ENCODE measurements at regions not wholly inside any gene's neighbourhood (a gene's known extent, or its start where the extent isn't known, plus 50 kb on each side); places are given as distances from the start of the nearest gene placed in this dataset.
"Not testable (repeated sequence)": the region's sequence is repeated elsewhere in the genome, so short reads cannot be mapped to it uniquely, and the experiment has no call there.

- no peak for DNase-seq
Observed at GRCh38 chr18:37874721-37875120, 309.1 kb upstream of the CELF4 start.

- no peak for DNase-seq
Observed at GRCh38 chr18:37873416-37873815, 307.8 kb upstream of the CELF4 start.

DNA sequence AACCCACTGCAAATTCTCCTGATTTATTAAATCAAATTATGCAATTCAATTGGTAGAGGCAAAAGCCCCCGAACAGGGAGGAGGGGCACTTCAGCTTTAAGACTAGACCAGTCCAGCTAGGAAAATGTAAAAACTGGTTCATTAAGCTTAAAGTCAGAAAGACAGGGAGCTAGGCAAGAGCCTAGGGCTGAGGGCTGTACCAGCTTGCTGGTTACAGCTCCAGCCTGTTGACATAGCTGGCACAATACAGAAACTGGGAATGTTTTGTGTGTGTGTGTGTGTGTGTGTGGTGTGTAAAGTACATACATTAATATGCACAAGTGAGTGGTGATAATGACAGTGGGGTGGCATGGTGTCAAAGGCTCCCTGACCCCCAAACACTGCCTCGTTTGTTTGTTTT lies 307.0 kb upstream of the CELF4 start:
- no peak for DNase-seq

DNA sequence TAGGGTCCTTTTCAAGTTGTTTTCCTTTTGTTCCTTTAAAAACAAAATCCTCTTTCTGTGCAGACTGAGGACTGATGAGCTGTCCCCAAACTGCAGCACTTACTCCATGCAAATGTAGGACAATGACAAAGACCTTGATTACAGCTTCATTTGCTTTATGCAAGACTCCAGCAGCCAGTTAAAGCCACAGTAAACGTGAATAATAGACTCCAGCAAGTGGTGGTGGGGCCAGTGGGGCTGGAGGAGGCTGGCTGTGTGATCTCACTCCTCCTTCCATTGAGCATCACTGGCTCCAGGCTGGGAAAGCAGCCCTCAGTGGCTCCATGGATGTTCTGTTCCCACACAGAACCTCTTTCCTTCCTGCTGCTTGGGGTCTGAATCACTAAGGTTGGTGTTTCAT lies 306.0 kb upstream of the CELF4 start:
- no peak for DNase-seq

DNA sequence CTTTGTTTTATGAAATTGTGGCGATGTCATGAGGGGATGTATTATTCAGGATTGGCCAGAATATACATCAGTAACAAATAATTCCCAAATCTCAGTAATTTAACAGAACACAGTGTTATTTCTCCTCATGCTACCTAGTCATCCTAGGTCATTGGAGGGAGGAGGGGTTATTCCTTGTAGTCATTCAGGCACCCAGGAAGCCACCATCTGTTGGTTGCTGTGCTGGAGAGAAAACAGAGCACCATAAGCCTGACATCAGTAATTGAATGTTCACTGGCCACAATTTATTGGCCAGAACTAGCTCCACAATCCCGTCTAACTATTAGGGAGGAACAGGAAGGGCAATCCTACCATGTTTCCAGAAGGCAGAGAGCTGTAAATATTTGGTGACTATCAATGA lies 303.5 kb upstream of the CELF4 start:
- DNase-seq = no peak

DNA sequence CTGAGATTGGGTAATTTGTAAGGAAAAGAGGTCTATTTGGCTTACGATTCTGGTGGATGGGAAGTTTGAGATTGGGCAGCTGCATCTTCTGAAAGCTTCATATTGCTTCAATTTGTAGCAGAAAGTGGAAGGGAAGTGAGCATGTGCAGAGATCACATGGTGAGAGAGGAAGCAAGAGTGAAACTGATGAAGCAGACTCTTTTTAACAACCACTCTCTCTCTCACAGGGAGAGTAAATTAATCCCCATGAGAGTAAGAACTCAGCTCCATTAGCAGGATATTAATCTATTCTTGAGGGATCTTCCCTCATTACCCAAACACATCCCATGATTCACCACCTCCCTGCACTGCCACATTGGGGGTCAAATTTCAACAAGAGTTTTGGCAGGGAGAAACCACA lies 298.5 kb upstream of the CELF4 start:
- DNase-seq = no peak

GRCh38 chr18:37861981-37862380 lies 296.4 kb upstream of the CELF4 start:
- no peak for DNase-seq

GRCh38 chr18:37854396-37854795 lies 288.8 kb upstream of the CELF4 start:
- DNase-seq = no peak

- DNase-seq = no peak
Observed at GRCh38 chr18:37853706-37854105, 288.1 kb upstream of the CELF4 start.

DNA sequence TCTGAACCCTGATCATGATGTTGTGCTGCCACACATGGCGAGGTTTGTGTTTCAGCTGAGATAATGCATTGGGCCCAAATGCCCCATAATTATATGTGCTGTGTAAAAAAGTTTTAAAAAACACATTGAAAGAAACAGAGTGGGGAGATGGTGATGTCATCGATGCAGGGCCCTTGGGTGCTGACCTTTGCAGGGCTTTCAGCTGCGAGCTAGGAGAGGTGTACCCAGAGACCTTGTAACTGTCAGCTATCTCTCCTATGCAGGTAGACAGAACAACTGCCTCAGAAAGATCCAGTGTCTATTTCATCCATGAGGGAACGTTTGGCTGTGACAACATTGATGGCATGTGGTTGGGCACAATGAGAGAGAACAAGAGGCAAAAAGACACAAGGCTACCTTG lies 286.9 kb upstream of the CELF4 start:
- no peak for DNase-seq

DNA sequence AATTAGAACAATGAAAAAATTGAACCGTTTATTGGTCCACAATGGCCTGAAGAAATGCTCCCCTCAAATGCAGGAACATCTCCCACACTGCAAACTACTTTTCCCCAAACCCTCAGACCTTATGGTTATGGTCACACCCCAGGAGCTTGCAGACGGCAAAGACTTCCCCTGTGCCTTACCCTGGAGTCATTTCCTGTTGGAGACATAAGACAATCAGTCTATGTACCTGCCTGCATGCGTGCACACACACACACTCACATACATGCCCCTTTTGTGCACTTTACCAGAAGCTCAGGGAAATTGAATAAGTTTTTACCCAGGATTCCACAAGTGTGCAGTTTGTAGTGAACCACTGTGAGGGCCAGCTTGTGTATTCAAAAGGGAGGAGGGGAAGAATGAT lies 281.9 kb upstream of the CELF4 start:
- DNase-seq = no peak

GRCh38 chr18:37846996-37847395 lies 281.4 kb upstream of the CELF4 start:
- DNase-seq = no peak

- no peak for DNase-seq
Observed at GRCh38 chr18:37845498-37845897, 279.9 kb upstream of the CELF4 start.

DNA sequence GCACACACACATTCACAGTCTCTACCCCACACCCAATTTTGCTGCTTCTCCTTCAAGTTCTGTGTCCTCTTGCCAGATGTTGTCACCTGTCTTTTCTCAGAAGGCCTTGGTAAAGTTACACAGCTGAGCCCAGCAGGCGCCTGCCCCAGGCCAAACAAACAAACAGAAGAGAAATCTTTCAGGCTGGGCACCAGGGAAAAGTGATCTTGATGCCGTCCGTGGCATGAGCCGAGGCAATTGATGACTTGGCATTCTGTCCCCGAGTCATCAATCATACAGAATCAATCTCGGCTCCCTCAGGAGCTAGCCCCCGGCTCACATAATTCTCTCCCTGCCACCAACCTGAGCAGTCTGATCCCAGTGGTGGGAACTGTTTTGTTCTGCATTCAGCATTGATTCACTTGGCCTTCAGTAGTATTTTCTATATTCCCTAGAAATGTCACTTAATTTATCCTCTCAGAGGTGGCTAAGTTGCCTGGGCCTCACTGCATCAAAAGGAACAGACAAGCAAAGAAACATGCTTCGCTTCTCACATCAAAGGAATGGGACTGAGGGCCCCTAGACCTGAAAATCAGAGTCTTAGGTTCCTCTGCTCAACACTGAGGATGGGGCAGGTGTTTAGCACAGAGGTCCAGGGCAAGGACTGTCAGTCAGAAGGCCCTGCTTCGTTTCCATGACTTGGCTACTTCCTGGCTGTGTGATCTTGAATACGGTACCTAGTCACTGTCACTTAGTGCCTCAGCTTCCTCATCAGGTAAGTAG lies 278.8 kb upstream of the CELF4 start:
- no peak for DNase-seq

DNA sequence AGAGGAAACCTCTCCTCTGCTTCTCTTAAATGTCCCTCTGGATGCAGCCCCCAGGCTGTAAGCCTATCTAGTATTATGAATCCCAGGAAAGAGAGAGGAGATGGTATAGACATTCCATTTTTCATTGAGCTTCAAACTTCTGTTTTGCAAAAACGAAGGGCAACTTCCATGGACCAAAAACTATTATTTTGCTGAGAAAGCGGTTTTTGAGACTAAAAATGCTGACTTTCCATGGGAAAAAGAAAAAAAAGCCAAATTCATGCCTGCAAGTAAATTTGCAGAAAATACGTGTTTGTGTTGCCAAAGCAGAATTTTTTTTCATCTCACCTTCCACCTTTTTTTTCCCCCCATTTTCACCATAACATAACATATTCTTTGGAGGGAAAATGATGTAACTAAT lies 272.5 kb upstream of the CELF4 start:
- DNase-seq = no peak

DNA sequence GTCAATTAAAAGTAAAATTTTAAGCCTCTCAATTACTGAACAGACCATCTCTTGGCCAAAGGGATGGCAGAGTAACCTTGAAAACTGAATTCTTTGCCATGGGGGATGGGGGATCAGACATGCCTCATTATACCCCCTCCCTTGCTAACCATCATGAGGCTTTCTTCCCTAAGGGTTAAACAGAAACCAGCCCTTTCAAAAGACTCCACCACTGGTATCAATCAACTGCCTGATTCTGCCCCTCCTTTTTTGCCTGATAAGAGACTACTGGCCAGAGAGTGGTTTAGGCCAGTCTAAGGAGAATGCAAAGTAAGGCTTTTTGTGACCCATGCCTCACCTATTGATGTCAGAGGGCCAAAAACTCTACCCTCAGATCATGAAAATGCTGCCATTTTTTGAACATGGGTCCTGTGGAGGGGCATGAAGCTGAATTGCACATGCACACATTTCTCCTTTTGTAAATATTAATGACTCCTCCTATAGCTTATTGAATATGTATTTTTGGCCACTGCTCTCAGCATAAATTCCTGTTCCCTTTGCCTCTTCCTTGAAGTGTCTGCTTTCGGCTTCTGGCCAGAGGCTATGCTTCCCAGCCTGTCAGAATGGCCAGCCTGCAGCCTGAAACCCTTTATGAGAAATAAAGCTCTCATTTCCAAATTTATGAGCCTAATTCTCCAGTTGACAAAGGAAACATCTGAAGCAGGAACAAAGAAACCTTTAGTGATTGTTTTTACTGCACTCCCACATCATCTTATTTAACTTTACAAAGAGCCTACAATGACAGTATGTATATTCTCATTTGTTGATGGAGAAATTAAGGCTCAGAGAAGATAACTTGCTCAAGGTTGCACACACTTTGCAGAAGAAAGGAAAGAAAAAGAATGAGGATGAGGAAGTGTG lies 270.7 kb upstream of the CELF4 start:
- DNase-seq = no peak

- not testable (repeated sequence) for DNase-seq
Observed at GRCh38 chr18:37832010-37832695, 266.6 kb upstream of the CELF4 start.

DNA sequence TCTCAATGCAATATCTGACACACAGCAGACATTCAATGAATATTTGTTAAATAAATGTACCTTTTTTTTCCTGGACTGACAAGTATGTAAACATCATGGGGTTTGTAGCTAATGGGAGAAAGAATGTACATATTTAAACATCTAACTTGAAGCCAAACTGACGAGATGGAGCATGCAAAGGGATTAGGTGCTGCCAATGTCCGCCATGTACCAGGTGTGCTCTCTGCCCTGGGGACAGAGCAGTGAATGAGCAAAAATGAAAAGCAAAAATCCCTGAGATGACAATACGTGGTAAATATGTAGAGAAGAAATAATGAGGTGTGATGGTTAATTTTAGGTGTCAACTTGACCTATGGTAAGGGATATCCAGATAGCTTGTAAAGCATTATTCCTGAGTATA lies 247.4 kb upstream of the CELF4 start:
- no peak for DNase-seq

- no peak for DNase-seq
Observed at GRCh38 chr18:37805773-37806404, 240.3 kb upstream of the CELF4 start.

GRCh38 chr18:37796823-37797349 lies 231.3 kb upstream of the CELF4 start:
- DNase-seq = no peak

DNA sequence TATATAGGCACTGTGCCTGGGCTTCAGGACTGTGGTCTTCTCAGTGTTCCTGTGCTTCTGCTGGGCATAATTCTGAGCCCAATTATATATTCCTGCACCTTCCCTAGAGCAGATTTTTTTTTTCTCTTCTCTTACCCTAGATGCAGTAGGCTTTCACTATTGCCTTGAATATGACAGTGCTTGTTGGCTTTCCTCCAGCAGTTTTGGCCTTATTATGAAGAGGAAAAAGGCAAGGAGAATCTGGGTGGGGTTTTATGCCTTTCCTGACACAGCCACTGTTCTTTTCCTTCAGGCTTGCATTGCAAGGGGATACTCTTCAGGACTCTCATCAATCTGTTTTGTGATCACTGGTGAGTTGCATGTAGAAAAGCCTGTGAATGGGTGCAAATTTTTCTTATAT lies 221.9 kb upstream of the CELF4 start:
- no peak for DNase-seq

DNA sequence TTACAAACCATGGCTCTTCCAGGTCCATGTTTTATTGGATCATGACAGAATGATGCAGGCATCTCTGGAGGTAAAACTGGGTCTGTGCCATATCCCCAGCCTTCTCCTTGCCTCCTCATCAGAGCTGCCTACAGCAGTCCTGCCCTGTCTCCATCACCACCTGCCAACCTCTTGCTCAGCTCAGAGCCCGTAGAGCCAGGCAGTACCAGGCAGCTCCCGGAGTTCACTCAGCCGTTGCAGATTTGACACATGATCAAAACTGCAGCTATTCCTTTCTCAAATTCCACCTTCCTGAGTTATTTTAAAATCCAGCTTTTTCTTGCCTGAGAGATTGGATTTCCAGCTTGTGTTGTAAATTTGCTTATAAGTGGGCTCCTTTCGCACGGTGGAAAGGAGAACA lies 218.2 kb upstream of the CELF4 start:
- DNase-seq = no peak

DNA sequence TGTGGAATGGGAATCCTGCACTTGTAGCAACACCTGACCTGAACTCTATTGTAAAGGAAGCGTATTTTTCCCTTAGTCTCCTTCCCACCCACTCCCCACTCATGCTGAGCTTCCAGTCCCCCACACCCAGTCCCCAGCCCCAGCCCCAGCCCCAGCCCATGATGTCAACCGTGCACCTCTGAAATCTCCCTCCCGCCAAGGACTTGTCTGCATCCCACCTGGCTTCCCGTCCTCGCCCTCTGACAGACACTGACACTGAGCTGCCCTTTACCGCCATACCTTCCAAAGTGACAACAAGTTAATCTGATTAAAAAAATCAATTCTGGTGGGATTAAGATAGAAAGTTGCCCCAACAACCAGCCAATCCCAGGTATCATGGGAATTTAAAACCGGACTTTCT lies 213.6 kb upstream of the CELF4 start:
- DNase-seq = no peak

Measured in activated effector memory CD4-positive, alpha-beta T cell treated with anti-CD3 and anti-CD28 coated beads, Interleukin-2, amount 50 U/mL, for 16 hours (primary cell).